Parathyroid adenoma (tissue), 2 donors: ENCODE measurements at regions not wholly inside any gene's neighbourhood (a gene's known extent, or its start where the extent isn't known, plus 50 kb on each side); places are given as distances from the start of the nearest gene placed in this dataset.

Experiments
- H2AFZ ChIP-seq: fragments of 300-600 bp; sonication (generic); one replicate; pipeline ENCODE4 v1.7.0; 2017; ENCODE audit warnings: antibody characterized with exemption, mild to moderate bottlenecking
- H3K27ac ChIP-seq: fragments of 300-600 bp; sonication (generic); one replicate; pipeline ENCODE4 v1.7.0; 2017
- H3K27me3 ChIP-seq: fragments of 300-600 bp; sonication (generic); one replicate; pipeline ENCODE4 v1.7.0; 2017; ENCODE audit warnings: low read length; ENCODE audit not compliant: control insufficient read depth, insufficient read depth
- H3K36me3 ChIP-seq: fragments of 300-600 bp; sonication (generic); one replicate; pipeline ENCODE4 v1.7.0; 2017; ENCODE audit warnings: low read length; ENCODE audit not compliant: control insufficient read depth, insufficient read depth
- H3K4me1 ChIP-seq: fragments of 300-600 bp; sonication (generic); one replicate; pipeline ENCODE4 v1.7.0; 2017; ENCODE audit warnings: control low read depth
- H3K4me2 ChIP-seq: fragments of 300-600 bp; sonication (generic); one replicate; pipeline ENCODE4 v1.7.0; 2017; ENCODE audit warnings: low read length
- H3K4me3 ChIP-seq: fragments of 300-600 bp; sonication (generic); one replicate; pipeline ENCODE4 v1.7.0; 2017; ENCODE audit warnings: low read depth, low read length
- H3K79me2 ChIP-seq: fragments of 300-600 bp; sonication (generic); one replicate; pipeline ENCODE4 v1.7.0; 2017; ENCODE audit warnings: control low read depth
- H3K9ac ChIP-seq: fragments of 300-600 bp; sonication (generic); one replicate; pipeline ENCODE4 v1.7.0; 2017; ENCODE audit warnings: mild to moderate bottlenecking
- H3K9me3 ChIP-seq: fragments of 300-600 bp; sonication (generic); one replicate; pipeline ENCODE4 v1.7.0; 2017; ENCODE audit warnings: low read length; ENCODE audit not compliant: control insufficient read depth
- TF ChIP-seq, protein P1 (sequence below): fragments of 300-600 bp; sonication (generic); IDR thresholded peaks from one replicate; pipeline ENCODE4 v1.7.0; 2017; ENCODE audit warnings: antibody characterized with exemption, mild to moderate bottlenecking
- donor health status: primary hyperparathyroidism.

DNA sequence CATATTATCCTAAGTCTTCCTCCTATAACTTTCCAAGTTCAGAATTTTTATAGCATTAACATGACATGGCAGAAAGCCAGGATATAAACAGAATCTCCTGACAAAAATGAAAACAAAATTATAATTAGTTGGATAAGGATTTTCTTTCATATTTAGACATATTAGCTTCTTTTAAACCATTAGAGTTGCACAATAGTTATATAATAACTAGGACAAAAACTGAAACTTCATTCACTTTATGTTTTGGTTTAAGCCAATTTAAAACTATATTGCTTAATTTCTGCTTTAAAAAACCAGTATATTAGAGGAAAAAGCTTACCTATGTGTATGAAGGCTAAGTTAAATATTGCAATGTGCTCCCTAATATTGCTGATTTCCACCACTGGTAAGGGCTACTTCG lies 254.8 kb downstream of the GPD2 start:
- Histone ChIP-seq H3K36me3 (no peaks in the 10 kb centered on the region), H3K4me1 (no peaks in the 10 kb centered on the region), H3K9ac (no peak overlapping the region), H3K4me2 (no peak overlapping the region), H3K9me3 (no peaks in the 10 kb centered on the region), H3K79me2 (no peaks in the 10 kb centered on the region), H3K4me3 (no peak overlapping the region), H2AFZ (no peak overlapping the region), H3K27me3 (no peaks in the 10 kb centered on the region), H3K27ac (no peak overlapping the region)
- TF ChIP-seq, protein P1, sequence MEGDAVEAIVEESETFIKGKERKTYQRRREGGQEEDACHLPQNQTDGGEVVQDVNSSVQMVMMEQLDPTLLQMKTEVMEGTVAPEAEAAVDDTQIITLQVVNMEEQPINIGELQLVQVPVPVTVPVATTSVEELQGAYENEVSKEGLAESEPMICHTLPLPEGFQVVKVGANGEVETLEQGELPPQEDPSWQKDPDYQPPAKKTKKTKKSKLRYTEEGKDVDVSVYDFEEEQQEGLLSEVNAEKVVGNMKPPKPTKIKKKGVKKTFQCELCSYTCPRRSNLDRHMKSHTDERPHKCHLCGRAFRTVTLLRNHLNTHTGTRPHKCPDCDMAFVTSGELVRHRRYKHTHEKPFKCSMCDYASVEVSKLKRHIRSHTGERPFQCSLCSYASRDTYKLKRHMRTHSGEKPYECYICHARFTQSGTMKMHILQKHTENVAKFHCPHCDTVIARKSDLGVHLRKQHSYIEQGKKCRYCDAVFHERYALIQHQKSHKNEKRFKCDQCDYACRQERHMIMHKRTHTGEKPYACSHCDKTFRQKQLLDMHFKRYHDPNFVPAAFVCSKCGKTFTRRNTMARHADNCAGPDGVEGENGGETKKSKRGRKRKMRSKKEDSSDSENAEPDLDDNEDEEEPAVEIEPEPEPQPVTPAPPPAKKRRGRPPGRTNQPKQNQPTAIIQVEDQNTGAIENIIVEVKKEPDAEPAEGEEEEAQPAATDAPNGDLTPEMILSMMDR: no peak

DNA sequence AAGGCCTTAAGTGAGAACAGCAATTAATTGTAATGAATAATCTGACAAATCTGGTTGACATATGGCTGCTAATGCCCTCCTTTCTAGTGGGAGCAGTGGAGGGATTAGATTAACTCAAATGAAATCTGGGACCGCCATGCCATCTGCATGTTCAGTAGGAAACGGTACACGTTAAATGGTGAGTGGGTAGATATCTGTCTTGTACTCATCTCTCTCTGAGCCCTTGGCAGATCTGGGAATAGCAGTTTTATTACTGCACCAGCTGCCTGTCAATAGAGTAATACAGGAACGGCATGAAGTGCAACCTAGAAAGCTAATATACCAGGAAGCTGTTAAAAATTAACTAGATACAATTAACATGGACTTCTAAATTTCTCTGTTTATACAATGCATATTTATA lies 258.8 kb downstream of the GPD2 start:
- Histone ChIP-seq H2AFZ (no peak overlapping the region), H3K9me3 (no peaks in the 10 kb centered on the region), H3K4me1 (no peaks in the 10 kb centered on the region), H3K4me3 (no peak overlapping the region), H3K27ac (no peak overlapping the region), H3K79me2 (no peaks in the 10 kb centered on the region), H3K27me3 (no peaks in the 10 kb centered on the region), H3K36me3 (no peaks in the 10 kb centered on the region), H3K4me2 (no peak overlapping the region), H3K9ac (no peak overlapping the region)
- TF ChIP-seq, protein P1: no peak

DNA sequence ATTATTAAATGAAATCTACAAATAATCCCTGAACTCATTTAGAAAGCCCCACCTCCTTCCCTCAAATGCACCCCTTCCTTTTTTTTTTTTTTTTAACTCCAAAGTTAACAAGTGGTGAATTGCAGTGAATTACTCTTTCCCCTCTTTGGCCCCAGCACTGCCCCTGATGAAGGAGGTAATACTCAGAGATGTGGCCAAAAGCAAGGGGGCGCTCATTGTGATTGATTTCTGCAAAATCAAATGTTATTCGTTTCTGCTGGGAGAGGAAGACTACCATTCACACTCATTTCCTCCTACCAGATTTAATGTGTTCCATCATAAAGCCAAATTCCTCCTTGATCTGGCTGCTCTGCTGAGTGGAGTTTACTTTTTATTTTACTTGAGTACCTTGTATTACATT lies 259.4 kb downstream of the GPD2 start:
- H3K9ac ChIP-seq: no peak overlapping the region
- H3K27me3 ChIP-seq: no peaks in the 10 kb centered on the region
- H3K79me2 ChIP-seq: no peaks in the 10 kb centered on the region
- no peak overlapping the region for H2AFZ ChIP-seq
- TF ChIP-seq, protein P1: no peak
- H3K27ac ChIP-seq: no peak overlapping the region
- H3K9me3 ChIP-seq: no peaks in the 10 kb centered on the region
- H3K36me3 ChIP-seq: no peaks in the 10 kb centered on the region
- no peak overlapping the region for H3K4me3 ChIP-seq
- H3K4me2 ChIP-seq: no peak overlapping the region
- H3K4me1 ChIP-seq: no peaks in the 10 kb centered on the region

DNA sequence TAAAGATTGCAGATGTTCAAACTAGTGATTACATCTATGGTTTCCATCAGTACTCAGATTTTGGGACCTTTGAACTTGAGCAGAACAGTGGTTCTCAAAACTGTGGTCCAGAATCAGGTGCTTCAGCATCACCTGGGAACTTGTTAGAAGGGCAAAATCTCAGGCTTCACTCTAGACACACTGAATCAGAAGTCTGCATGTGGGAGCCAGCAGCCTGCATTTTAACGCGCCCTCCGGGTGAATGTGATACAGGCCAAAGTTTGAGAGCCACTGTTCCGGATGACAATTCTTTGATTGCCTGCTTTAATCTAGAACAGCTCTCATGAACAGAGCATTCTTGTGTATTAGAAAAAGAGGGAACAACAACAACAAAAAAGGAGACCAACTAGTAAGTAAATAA lies 261.7 kb downstream of the GPD2 start:
- Histone ChIP-seq H3K79me2 (no peaks in the 10 kb centered on the region), H3K4me2 (no peak overlapping the region), H3K4me3 (no peak overlapping the region), H3K9ac (no peak overlapping the region), H2AFZ (no peak overlapping the region), H3K27me3 (no peaks in the 10 kb centered on the region), H3K27ac (no peak overlapping the region), H3K9me3 (no peaks in the 10 kb centered on the region), H3K4me1 (no peaks in the 10 kb centered on the region), H3K36me3 (no peaks in the 10 kb centered on the region)
- TF ChIP-seq, protein P1: no peak

DNA sequence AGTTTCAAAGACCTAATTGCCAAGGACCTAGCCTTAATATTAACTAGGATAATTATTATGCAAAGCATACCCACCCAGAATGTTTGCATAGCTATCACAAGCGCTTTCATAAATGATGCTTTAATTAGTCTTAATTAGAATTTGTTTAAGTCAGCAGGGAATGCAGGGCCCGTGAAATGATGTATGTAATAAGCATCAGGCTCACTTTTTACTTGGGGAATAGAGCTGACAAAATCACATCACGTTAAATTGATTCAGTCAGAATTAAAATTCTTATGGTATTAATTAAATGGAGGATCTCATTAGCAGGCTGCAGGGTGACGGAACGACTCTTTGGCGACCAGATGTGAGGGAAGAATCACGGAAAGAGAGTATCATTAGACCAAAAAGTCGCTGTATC lies 264.5 kb downstream of the GPD2 start:
- H3K9ac ChIP-seq: no peak overlapping the region
- no peak overlapping the region for H2AFZ ChIP-seq
- TF ChIP-seq, protein P1: no peak
- H3K36me3 ChIP-seq: no peaks in the 10 kb centered on the region
- no peak overlapping the region for H3K4me3 ChIP-seq
- no peaks in the 10 kb centered on the region for H3K79me2 ChIP-seq
- H3K27me3 ChIP-seq: no peaks in the 10 kb centered on the region
- no peak overlapping the region for H3K27ac ChIP-seq
- no peak overlapping the region for H3K4me2 ChIP-seq
- no peaks in the 10 kb centered on the region for H3K4me1 ChIP-seq
- H3K9me3 ChIP-seq: no peaks in the 10 kb centered on the region
